GM19239 (cell line): ENCODE measurements at regions not wholly inside any gene's neighbourhood (a gene's known extent, or its start where the extent isn't known, plus 50 kb on each side); places are given as distances from the start of the nearest gene placed in this dataset.
"Not testable (repeated sequence)": the region's sequence is repeated elsewhere in the genome, so short reads cannot be mapped to it uniquely, and the experiment has no call there.

Source experiments
- DNase-seq: peaks from one replicate; pipeline ENCODE4 v3.0.0; 2011; ENCODE audit warnings: low spot score; ENCODE audit not compliant: insufficient read length
- FAIRE-seq: peaks from 2 replicates; lab custom pipeline; 2011; peaks lifted over from hg19 to GRCh38; lab: Jason Lieb, UNC

GRCh38 chr19:31439270-31439573, 90.0 kb upstream of the TSHZ3 start:
- FAIRE-seq (no peak), DNase-seq (no peak)

- FAIRE-seq, result no peak
- no peak for DNase-seq
Measured at GRCh38 chr19:31444931-31445330, 95.7 kb upstream of the TSHZ3 start.

GRCh38 chr19:31445406-31445805, 96.2 kb upstream of the TSHZ3 start:
- no peak for FAIRE-seq

GRCh38 chr19:31448221-31448657, 99.0 kb upstream of the TSHZ3 start:
- no peak for FAIRE-seq
- DNase-seq, result no peak

More at GRCh38 chr19:31445406-31445805, 96.2 kb upstream of the TSHZ3 start:
- no peak for DNase-seq

GRCh38 chr19:31449379-31449778, 100.1 kb upstream of the TSHZ3 start:
- DNase-seq (no peak), FAIRE-seq (no peak)

- FAIRE-seq (no peak), DNase-seq (no peak)
Measured at GRCh38 chr19:31450696-31451095, 101.5 kb upstream of the TSHZ3 start.

- FAIRE-seq (no peak), DNase-seq (no peak)
Measured at GRCh38 chr19:31451686-31452330, 102.6 kb upstream of the TSHZ3 start.

GRCh38 chr19:31459430-31459829, 110.2 kb upstream of the TSHZ3 start:
- DNase-seq, result no peak
- no peak for FAIRE-seq

GRCh38 chr19:31461814-31462539, 112.7 kb upstream of the TSHZ3 start:
- DNase-seq (no peak), FAIRE-seq (no peak)

- FAIRE-seq, result no peak
- no peak for DNase-seq
Measured at GRCh38 chr19:31470229-31470939, 121.1 kb upstream of the TSHZ3 start.

- DNase-seq, result no peak
- FAIRE-seq, result no peak
Measured at GRCh38 chr19:31470952-31471351, 121.7 kb upstream of the TSHZ3 start.

- DNase-seq (no peak), FAIRE-seq (no peak)
Measured at GRCh38 chr19:31478241-31478640, 129.0 kb upstream of the TSHZ3 start.

- FAIRE-seq (no peak), DNase-seq (no peak)
Measured at GRCh38 chr19:31483226-31483857, 134.1 kb upstream of the TSHZ3 start.

GRCh38 chr19:31484858-31485410, 135.7 kb upstream of the TSHZ3 start:
- FAIRE-seq, DNase-seq: not testable (repeated sequence)

GRCh38 chr19:31485472-31485871, 136.2 kb upstream of the TSHZ3 start:
- FAIRE-seq, result no peak
- DNase-seq, result no peak

- no peak for FAIRE-seq
Measured at GRCh38 chr19:31491242-31491641, 142.0 kb upstream of the TSHZ3 start.

GRCh38 chr19:31492050-31492449, 142.8 kb upstream of the TSHZ3 start:
- DNase-seq (no peak), FAIRE-seq (no peak)

More at GRCh38 chr19:31491242-31491641, 142.0 kb upstream of the TSHZ3 start:
- DNase-seq, result no peak

GRCh38 chr19:31496076-31496475, 146.8 kb upstream of the TSHZ3 start:
- FAIRE-seq (no peak), DNase-seq (no peak)

- FAIRE-seq (no peak), DNase-seq (no peak)
Measured at GRCh38 chr19:31497709-31498108, 148.5 kb upstream of the TSHZ3 start.

GRCh38 chr19:31498781-31499180, 149.5 kb upstream of the TSHZ3 start:
- DNase-seq (no peak), FAIRE-seq (no peak)
